IMR-90 (cell line): ENCODE measurements at regions not wholly inside any gene's neighbourhood (a gene's known extent, or its start where the extent isn't known, plus 50 kb on each side); places are given as distances from the start of the nearest gene placed in this dataset.

ENCODE experiments used
- ATAC-seq: fragments of 200-7000 bp; cut with Tn5 transposase; 2 replicates; pipeline ENCODE4 v1.9.1; 2020; ENCODE audit warnings: low read depth, mild to moderate bottlenecking, moderate library complexity
- BruUV-seq: library from RNA; stranded (reverse); fragments of 400-500 nt; replicated peaks from 2 replicates; lab custom pipeline; 2021; lab: Mats Ljungman, UMichigan
- CTCF ChIA-PET: fragments of 300-600 bp; formaldehyde crosslinking; extraction: SDS; loops from one replicate; lab custom pipeline; 2021; ENCODE audit warnings: antibody characterized with exemption; lab: Yijun Ruan, JAX
- POLR2A ChIA-PET: fragments of 300-600 bp; sonication (Branson Sonifier 250); formaldehyde crosslinking; loops from one replicate; lab custom pipeline; 2022; ENCODE audit warnings: antibody characterized with exemption; ENCODE audit not compliant: unreplicated experiment; lab: Charles Lee
- DNase-seq: peaks from one replicate; pipeline ENCODE4 v3.0.0; 2013
- H2AFZ ChIP-seq: replicated peaks from 2 replicates; pipeline ENCODE3; 2013; ENCODE audit warnings: low read length, mild to moderate bottlenecking; ENCODE audit not compliant: poor library complexity
- H2AK5ac ChIP-seq: 2 replicates; pipeline ENCODE4 v1.6.1; 2013; ENCODE audit warnings: low read depth, low read length, inconsistent platforms
- H2AK9ac ChIP-seq: replicated peaks from 2 replicates; pipeline ENCODE3; 2013; ENCODE audit warnings: mild to moderate bottlenecking, low read depth, low read length, moderate library complexity; ENCODE audit not compliant: poor library complexity
- H2BK120ac ChIP-seq: 2 replicates; pipeline ENCODE4 v1.6.1; 2013; ENCODE audit warnings: low read depth, low read length, inconsistent platforms
- H2BK15ac ChIP-seq: 3 replicates; pipeline ENCODE4 v1.6.1; 2013; ENCODE audit warnings: low read depth, low read length, inconsistent platforms
- H2BK20ac ChIP-seq: 2 replicates; pipeline ENCODE4 v1.6.1; 2013; ENCODE audit warnings: low read depth, mild to moderate bottlenecking, inconsistent platforms, low read length, moderate library complexity
- H2BK5ac ChIP-seq: 2 replicates; pipeline ENCODE4 v1.6.1; 2013; ENCODE audit warnings: mild to moderate bottlenecking, low read depth, low read length, inconsistent platforms; ENCODE audit not compliant: poor library complexity, severe bottlenecking
- H3K14ac ChIP-seq: replicated peaks from 2 replicates; pipeline ENCODE4 v1.6.1; 2013; ENCODE audit warnings: low read depth, low read length, inconsistent platforms
- H3K18ac ChIP-seq: 2 replicates; pipeline ENCODE4 v1.6.1; 2013; ENCODE audit warnings: low read depth, low read length, control low read depth
- H3K23ac ChIP-seq: 2 replicates; pipeline ENCODE4 v1.6.1; 2013; ENCODE audit warnings: low read depth, low read length, inconsistent platforms
- H3K27ac ChIP-seq: 2 replicates; pipeline ENCODE4 v1.5.1; 2013; ENCODE audit warnings: mild to moderate bottlenecking, control low read depth, low read length; ENCODE audit not compliant: insufficient read depth
- H3K27me3 ChIP-seq: 2 replicates; pipeline ENCODE4 v1.6.1; 2013; ENCODE audit warnings: low read length; ENCODE audit not compliant: control insufficient read depth, insufficient read depth
- H3K36me3 ChIP-seq: 2 replicates; pipeline ENCODE4 v1.6.1; 2013; ENCODE audit warnings: low read length, mixed read lengths; ENCODE audit not compliant: control insufficient read depth, insufficient read depth
- H3K4ac ChIP-seq: 2 replicates; pipeline ENCODE4 v1.6.1; 2013; ENCODE audit warnings: low read depth, low read length, inconsistent platforms
- H3K4me1 ChIP-seq: 2 replicates; pipeline ENCODE4 v1.6.1; 2013; ENCODE audit warnings: low read length, mixed read lengths; ENCODE audit not compliant: control insufficient read depth, insufficient read depth
- H3K4me2 ChIP-seq: 2 replicates; pipeline ENCODE4 v1.6.1; 2013; ENCODE audit warnings: low read depth, mild to moderate bottlenecking, control low read depth, low read length, moderate library complexity
- H3K4me3 ChIP-seq: 2 replicates; pipeline ENCODE4 v1.5.1; 2013; ENCODE audit warnings: low read depth, mild to moderate bottlenecking, control low read depth, low read length, moderate library complexity; ENCODE audit not compliant: insufficient read depth
- H3K56ac ChIP-seq: 2 replicates; pipeline ENCODE4 v1.6.1; 2013; ENCODE audit warnings: low read length, inconsistent platforms; ENCODE audit not compliant: insufficient read depth; ENCODE audit errors: extremely low read depth
- H3K79me1 ChIP-seq, 2 experiments: 2 replicates each; pipeline ENCODE4 v1.6.1; 2013; ENCODE audit warnings: low read length in 2 of 2, inconsistent platforms in 1 of 2, low read depth in 1 of 2
- H3K9ac ChIP-seq: 2 replicates; pipeline ENCODE4 v1.6.1; 2013; ENCODE audit warnings: low read depth, low read length, control low read depth
- H3K9me1 ChIP-seq: 2 replicates; pipeline ENCODE4 v1.6.1; 2013; ENCODE audit warnings: low read length, inconsistent platforms; ENCODE audit not compliant: insufficient read depth
- H3K9me3 ChIP-seq: 2 replicates; pipeline ENCODE4 v1.6.1; 2013; ENCODE audit warnings: low read length; ENCODE audit not compliant: control insufficient read depth, insufficient read depth
- H4K20me1 ChIP-seq: 2 replicates; pipeline ENCODE4 v1.6.1; 2013; ENCODE audit warnings: low read length, inconsistent platforms; ENCODE audit not compliant: insufficient read depth
- H4K5ac ChIP-seq: 2 replicates; pipeline ENCODE4 v1.6.1; 2013; ENCODE audit warnings: mild to moderate bottlenecking, low read depth, low read length, control low read depth
- H4K8ac ChIP-seq, 2 experiments: 2 replicates each; pipeline ENCODE4 v1.6.1; 2013; ENCODE audit warnings: low read depth in 2 of 2, low read length in 2 of 2, control low read depth in 1 of 2, inconsistent platforms in 1 of 2
- H4K91ac ChIP-seq: 2 replicates; pipeline ENCODE4 v1.6.1; 2013; ENCODE audit warnings: low read depth, low read length, inconsistent platforms; ENCODE audit not compliant: insufficient read depth
- BHLHE40 ChIP-seq: fragments of 150-350 bp; IDR thresholded peaks from 2 replicates; pipeline ENCODE4 v1.6.1; 2016; ENCODE audit warnings: mild to moderate bottlenecking, low read depth, low read length
- CEBPB ChIP-seq: IDR thresholded peaks from 2 replicates; pipeline ENCODE4 v1.6.1; 2012; ENCODE audit warnings: low read depth, low read length, improper control_type of control experiment
- CHD1 ChIP-seq: IDR thresholded peaks from 2 replicates; pipeline ENCODE4 v1.6.1; 2012; ENCODE audit warnings: low read depth, low read length, improper control_type of control experiment
- CTCF ChIP-seq: conservative IDR thresholded peaks from 2 replicates; pipeline ENCODE4 v1.5.1; 2012; ENCODE audit warnings: mild to moderate bottlenecking, low read depth, low read length, improper control_type of control experiment
- ELK1 ChIP-seq: fragments of 150-350 bp; IDR thresholded peaks from 2 replicates; pipeline ENCODE4 v1.6.1; 2016; ENCODE audit warnings: low read depth, mild to moderate bottlenecking, low read length, moderate library complexity, borderline replicate concordance
- MAFK ChIP-seq: IDR thresholded peaks from 2 replicates; pipeline ENCODE4 v1.6.1; 2012; ENCODE audit warnings: low read depth, low read length, improper control_type of control experiment
- MAZ ChIP-seq: IDR thresholded peaks from 2 replicates; pipeline ENCODE4 v1.6.1; 2012; ENCODE audit warnings: low read depth, mild to moderate bottlenecking, low read length, improper control_type of control experiment, moderate library complexity, borderline replicate concordance
- POLR2A ChIP-seq: IDR thresholded peaks from 2 replicates; pipeline ENCODE4 v1.6.1; 2012; ENCODE audit warnings: mild to moderate bottlenecking, low read depth, low read length
- RAD21 ChIP-seq: IDR thresholded peaks from 2 replicates; pipeline ENCODE4 v1.6.1; 2012; ENCODE audit warnings: low read length, improper control_type of control experiment
- RCOR1 ChIP-seq: IDR thresholded peaks from 2 replicates; pipeline ENCODE4 v1.6.1; 2012; ENCODE audit warnings: mild to moderate bottlenecking, low read length, improper control_type of control experiment; ENCODE audit not compliant: insufficient replicate concordance
- SMC3 ChIP-seq: fragments of 150-350 bp; IDR thresholded peaks from 2 replicates; pipeline ENCODE4 v1.6.1; 2016; ENCODE audit warnings: low read depth, mild to moderate bottlenecking, antibody characterized with exemption, low read length, moderate library complexity
- USF2 ChIP-seq: fragments of 150-350 bp; IDR thresholded peaks from 2 replicates; pipeline ENCODE4 v1.6.1; 2017; ENCODE audit warnings: mild to moderate bottlenecking, antibody characterized with exemption, low read length, low read depth
- WGBS, 2 experiments: methylation state at CpG; one replicate each; pipeline versions ENCODE4 v1.1.5 to v1.1.7; 2013; ENCODE audit warnings: missing lambda C conversion rate in 2 of 2; ENCODE audit not compliant: insufficient read length in 1 of 2; ENCODE audit errors: extremely low coverage in 2 of 2; 5-methylcytosine and 5-hydroxymethylcytosine counted together
- dilution Hi-C: fragments of 300-500 bp; cut with HindIII; formaldehyde crosslinking; loops from one replicate; pipeline ENCODE4 v1.14.3; 2018; ENCODE audit warnings: low sequenced_read_pairs; ENCODE audit not compliant: unreplicated experiment
- in situ Hi-C: fragments of 300-500 bp; cut with MboI; formaldehyde crosslinking; loops from 3 replicates; pipeline ENCODE4 v1.14.3; 2019; ENCODE audit warnings: low sequenced_read_pairs, inconsistent platforms, mixed read lengths
- intact Hi-C: fragments of 100-400 bp; cut with micrococcal nuclease; formaldehyde crosslinking; loops from 2 replicates; pipeline ENCODE4 v1.10.0; 2022

GRCh38 chr2:60068755-60069154 is 484.7 kb downstream of the BCL11A start:
- POLR2A ChIA-PET = no interaction called here
- CTCF ChIA-PET = no interaction called here
- TF ChIP-seq RCOR1 (no peak), CHD1 (no peak), SMC3 (no peak), ELK1 (no peak), BHLHE40 (no peak), CTCF (no peak), MAZ (no peak), RAD21 (no peak), POLR2A (no peak), USF2 (no peak), MAFK (no peak), CEBPB (no peak)

More at GRCh38 chr2:60068755-60069154, 484.7 kb downstream of the BCL11A start:
- H2AK5ac ChIP-seq = no peak overlapping the region
- H3K14ac ChIP-seq = no peak overlapping the region
- no peak overlapping the region for H4K5ac ChIP-seq
- no peak overlapping the region for H2AFZ ChIP-seq
- H3K9me1 ChIP-seq = no peaks in the 10 kb centered on the region
- WGBS, 2 experiments = no CpG with 5 or more reads among the region's 4 CpGs
- H3K23ac ChIP-seq = no peak overlapping the region
- intact Hi-C loops (no loop called here), dilution Hi-C loops (no loop called here), in situ Hi-C loops (no loop called here)
- H3K4me2 ChIP-seq = no peak overlapping the region
- H3K9ac ChIP-seq = no peak overlapping the region
- no peaks in the 10 kb centered on the region for H3K36me3 ChIP-seq
- no peak overlapping the region for H2BK120ac ChIP-seq
- BruUV-seq = no TSS peak
- no peak overlapping the region for H2BK5ac ChIP-seq
- no peak overlapping the region for H3K4ac ChIP-seq
- no peaks in the 10 kb centered on the region for H4K20me1 ChIP-seq
- no peak overlapping the region for H4K8ac ChIP-seq
- H3K4me3 ChIP-seq = no peak overlapping the region
- peaks cover under 1% of the 10 kb centered on the region for H3K9me3 ChIP-seq
- no peaks in the 10 kb centered on the region for H3K4me1 ChIP-seq
- no peak overlapping the region for H3K18ac ChIP-seq
- H3K27me3 ChIP-seq = no peaks in the 10 kb centered on the region
- DNase-seq (no peak), ATAC-seq (no peak)
- no peaks in the 10 kb centered on the region for H3K79me1 ChIP-seq
- H2BK15ac ChIP-seq = no peak overlapping the region
- H2BK20ac ChIP-seq = no peak overlapping the region
- no peak overlapping the region for H3K27ac ChIP-seq
- no peak overlapping the region for H4K91ac ChIP-seq
- H2AK9ac ChIP-seq = no peak overlapping the region
- H3K56ac ChIP-seq = no peak overlapping the region
